ENCODE measurements at regions not wholly inside any gene's neighbourhood (a gene's known extent, or its start where the extent isn't known, plus 50 kb on each side); places are given as distances from the start of the nearest gene placed in this dataset.
A peak's percentile ranks its signal among the peaks of the same experiment; 100 is the strongest.

DNA sequence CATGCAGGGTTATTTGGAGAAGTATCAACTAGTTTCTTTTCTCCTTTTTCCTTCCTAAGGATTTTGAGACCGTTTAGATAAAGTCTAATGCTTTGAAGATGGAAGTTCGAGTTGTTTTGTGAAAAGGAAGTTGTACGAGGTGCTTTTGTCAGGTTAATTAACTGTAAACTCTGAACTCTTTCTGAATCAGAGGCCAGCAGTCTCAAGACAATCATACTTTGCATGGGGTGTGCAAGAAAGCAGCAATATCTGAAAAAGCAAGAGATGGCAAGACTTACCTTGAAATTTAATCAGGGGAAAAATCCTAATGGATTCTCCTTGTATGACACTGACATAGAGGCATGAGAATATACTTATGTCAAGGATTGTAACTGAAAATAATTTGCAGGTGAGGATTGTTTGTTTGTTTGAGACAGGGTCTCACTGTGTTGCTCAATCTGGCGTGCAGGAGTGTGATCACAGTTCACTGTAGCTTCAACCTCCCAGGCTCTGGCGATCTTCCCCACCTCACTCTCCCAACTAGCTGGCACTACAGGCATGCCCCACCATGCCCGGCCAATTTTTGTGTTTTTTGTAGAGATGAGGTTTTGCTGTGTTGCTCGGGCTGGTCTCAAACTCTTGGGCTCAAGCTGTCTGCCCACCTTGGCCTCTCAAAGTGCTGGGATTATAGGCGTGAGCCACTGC, 170.2 kb upstream of the HMGA2 start:
- DNase-seq (ENCODE audit: low read depth in 2 of 2): no peak

- no peak for DNase-seq (ENCODE audit: low read depth in 2 of 2)
These were observed 169.2 kb upstream of the HMGA2 start for GRCh38 chr12:65655074-65655493.

- DNase-seq (ENCODE audit: low read depth in 2 of 2): no peak
These were observed 168.0 kb upstream of the HMGA2 start for GRCh38 chr12:65656156-65656882.

- DNase-seq (ENCODE audit: low read depth in 2 of 2): peak in 1 of 2 donors; percentile 6
These were observed 167.4 kb upstream of the HMGA2 start for GRCh38 chr12:65656891-65657351.

- no peak for DNase-seq (ENCODE audit: low read depth in 2 of 2)
These were observed 166.6 kb upstream of the HMGA2 start for GRCh38 chr12:65657635-65658034.

DNA sequence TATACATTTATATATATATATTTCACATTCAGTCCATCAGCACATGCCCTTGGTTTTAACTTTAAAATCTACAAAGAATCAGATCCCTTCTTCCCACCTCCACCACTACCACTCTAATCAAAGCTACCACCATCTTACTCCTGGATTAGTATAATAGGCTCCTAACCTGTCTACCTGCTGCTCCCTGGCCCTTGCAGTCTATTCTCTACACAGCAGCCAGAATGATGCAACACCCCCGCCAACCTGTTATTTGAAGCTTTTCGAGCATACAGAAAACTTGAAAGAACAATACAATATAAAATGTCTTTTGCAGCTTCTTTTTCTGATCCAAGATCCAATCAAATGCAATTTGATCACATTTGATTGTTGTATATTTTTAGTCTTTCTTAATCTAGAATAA, 165.9 kb upstream of the HMGA2 start:
- no peak for DNase-seq (ENCODE audit: low read depth in 2 of 2)

- DNase-seq (ENCODE audit: low read depth in 2 of 2): no peak
These were observed 164.6 kb upstream of the HMGA2 start for GRCh38 chr12:65659681-65660080.

DNA sequence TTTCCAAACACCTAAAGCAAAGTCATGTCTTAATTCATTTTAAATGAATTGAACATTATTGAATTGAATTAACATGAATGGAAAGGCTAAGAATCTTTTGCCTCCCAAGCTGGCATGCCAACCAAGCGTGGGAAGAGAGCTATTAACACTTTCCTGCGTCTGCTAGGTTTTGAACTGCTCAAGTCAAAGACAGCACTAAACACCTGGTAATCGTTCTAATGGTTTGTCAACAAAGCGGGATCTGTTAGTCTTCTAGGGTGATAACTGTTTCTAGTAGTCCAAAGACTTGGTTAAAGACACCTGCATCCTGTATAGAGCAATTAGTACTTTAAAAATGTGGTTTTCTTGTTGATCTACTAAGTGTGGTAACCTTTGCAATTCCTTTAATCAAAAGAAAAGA, 164.2 kb upstream of the HMGA2 start:
- DNase-seq (ENCODE audit: low read depth in 2 of 2): no peak

GRCh38 chr12:65660836-65661235, 163.4 kb upstream of the HMGA2 start:
- DNase-seq (ENCODE audit: low read depth in 2 of 2): no peak

GRCh38 chr12:65662590-65662989, 161.7 kb upstream of the HMGA2 start:
- no peak for DNase-seq (ENCODE audit: low read depth in 2 of 2)

GRCh38 chr12:65663097-65663496, 161.2 kb upstream of the HMGA2 start:
- DNase-seq (ENCODE audit: low read depth in 2 of 2): no peak

DNA sequence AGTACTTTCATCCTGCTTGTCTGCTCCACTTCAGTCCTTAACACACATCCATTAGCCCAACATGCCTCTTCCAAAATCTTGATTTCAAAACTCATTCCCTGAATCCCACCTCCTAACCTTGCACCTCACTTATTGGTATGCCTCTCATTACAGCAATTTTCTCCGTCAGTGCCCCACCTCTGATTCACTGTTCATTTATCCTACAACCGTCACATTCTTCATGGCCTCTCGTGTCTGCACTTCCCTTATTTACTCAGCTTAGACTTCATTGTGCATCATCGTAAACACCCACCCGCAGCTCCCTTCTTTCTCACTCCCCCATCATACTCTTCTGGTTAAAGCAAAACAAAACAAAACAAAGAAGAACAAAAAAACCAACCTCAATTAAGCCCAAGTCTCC, 160.6 kb upstream of the HMGA2 start:
- DNase-seq (ENCODE audit: low read depth in 2 of 2): no peak

GRCh38 chr12:65664715-65665250, 159.5 kb upstream of the HMGA2 start:
- DNase-seq (ENCODE audit: low read depth in 2 of 2): no peak

DNA sequence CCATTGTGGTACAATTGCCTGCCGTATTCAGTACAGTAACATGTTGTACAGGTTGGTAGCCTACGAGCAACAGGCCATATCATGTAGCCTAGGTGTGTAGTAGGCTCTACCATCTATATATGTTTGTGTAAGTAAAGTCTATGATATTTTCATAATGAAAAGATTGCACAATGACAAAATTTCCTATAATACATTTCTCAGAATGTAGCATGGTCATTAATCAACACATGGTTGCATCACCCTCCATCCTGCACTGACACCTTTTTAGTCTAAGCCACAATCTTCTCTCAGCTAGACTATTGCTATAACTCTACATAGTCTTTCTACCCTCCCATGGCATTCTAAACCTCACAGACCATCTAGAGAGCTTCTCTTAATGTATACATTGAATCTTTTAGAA, 158.5 kb upstream of the HMGA2 start:
- no peak for DNase-seq (ENCODE audit: low read depth in 2 of 2)

DNA sequence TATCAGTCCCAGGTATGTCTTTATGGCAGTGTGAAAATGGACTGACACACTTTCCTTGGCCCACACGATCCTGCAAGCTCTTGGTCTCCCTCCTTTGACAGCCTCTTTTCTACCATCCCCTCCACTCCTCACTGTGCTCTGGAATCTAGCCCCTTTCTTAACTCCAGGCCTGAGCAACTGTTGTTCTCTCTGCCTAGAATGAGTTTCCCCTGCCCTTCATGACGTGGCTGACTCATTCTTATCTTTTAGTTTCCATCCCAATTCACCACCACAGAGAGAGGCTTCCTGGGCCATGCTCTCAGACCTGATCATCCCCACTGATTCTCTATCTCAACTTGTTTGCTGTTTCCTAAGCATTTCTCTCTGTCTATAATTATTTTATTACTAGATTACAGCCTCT, 157.4 kb upstream of the HMGA2 start:
- DNase-seq (ENCODE audit: low read depth in 2 of 2): no peak

DNA sequence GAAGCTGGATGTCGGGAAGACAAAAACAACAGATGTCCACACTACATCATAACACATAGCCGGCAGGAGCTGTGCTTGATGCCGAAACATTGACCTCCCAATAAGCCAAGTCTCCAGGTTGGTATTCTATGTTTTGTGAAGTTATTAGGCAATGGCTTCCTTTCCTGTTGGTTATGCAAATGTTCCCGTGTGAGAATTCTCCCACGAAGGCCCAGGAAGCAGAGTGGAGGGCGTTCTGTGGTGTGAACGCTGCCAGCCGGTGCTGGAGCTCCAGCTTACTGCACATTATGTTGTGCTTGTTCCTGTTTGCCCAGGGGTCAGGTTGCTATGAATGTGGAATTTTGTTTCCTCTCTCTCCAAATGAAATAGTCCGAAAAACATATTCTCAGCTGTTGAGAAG, 156.4 kb upstream of the HMGA2 start:
- no peak for DNase-seq (ENCODE audit: low read depth in 2 of 2)

DNA sequence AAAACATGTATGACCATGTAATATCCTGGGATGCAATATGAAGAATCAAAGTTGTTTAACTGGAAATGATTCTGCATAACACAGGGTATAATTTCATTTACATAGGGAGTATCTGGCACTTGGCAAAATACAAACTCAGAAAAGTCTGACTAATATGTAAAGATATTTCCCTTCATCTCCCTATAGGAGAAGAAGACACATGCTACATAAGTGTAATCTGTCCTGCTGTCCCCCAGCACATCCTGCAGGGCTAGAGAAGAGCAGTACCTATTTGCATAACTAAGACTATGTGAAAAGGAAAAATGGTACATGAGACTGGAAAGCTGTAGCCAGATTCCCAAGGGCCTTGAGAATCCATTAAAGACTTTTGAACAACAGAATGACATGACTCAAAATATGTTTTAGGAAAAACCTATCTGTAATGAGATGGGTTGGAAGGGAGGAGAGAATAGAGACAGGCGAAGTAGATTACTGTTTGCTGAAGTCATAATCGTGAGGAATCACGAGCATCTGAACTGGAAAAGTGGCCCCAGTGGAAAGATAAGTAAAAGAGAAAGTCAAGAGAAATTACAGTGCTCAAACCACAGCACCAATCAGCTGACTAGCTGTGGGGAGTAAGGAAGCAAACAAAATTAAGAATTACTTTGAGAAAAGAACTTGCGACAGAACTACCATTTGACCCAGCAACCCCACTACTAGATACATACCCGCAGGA, 155.1 kb upstream of the HMGA2 start:
- DNase-seq (ENCODE audit: low read depth in 2 of 2): no peak

DNA sequence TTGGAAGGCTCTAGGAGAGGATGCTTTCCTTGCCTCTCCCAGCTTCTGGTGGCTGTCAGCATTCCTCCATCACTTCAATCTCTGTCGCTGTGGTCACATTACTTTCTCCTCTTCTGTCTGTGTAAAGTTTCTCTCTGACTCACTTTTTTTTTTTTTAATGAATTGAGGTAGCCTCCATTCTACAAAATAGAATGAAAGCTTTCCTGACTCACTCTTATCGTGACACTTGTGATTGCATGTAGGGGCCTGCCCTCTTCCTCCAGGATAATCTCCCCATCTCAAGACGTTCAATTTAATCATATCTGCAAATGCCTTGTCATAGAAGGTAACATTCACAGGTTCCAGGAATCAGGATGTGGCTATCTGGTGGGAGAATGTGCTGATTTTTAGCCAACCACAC, 153.5 kb upstream of the HMGA2 start:
- DNase-seq (ENCODE audit: low read depth in 2 of 2): no peak

GRCh38 chr12:65672441-65672840, 151.8 kb upstream of the HMGA2 start:
- no peak for DNase-seq (ENCODE audit: low read depth in 2 of 2)

DNA sequence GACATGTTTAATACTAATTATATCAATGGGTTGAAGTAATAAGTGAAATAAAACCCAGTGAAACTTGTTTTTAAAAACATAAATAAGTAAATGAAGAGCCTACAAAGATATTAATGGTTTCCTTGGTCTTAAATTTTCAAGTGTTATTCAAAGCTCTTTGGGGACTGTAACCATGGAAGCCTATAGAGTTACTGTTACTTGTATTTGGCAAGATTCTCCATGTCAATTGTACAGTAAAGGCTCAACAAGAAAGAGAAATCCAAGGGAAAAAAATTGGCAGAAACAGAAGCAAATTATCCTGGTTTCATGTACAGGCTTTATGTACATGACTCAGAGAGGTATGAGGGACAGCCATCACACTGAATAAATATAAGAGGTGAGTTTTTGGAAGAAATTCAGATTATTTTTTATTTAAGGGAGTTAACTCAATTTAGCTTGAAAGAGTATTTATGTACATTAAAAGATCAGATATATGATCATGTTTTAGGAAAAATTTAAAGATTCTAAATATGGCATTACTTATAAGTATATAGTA, 151.1 kb upstream of the HMGA2 start:
- no peak for DNase-seq (ENCODE audit: low read depth in 2 of 2)

GRCh38 chr12:65673732-65674131, 150.6 kb upstream of the HMGA2 start:
- DNase-seq (ENCODE audit: low read depth in 2 of 2): no peak

DNA sequence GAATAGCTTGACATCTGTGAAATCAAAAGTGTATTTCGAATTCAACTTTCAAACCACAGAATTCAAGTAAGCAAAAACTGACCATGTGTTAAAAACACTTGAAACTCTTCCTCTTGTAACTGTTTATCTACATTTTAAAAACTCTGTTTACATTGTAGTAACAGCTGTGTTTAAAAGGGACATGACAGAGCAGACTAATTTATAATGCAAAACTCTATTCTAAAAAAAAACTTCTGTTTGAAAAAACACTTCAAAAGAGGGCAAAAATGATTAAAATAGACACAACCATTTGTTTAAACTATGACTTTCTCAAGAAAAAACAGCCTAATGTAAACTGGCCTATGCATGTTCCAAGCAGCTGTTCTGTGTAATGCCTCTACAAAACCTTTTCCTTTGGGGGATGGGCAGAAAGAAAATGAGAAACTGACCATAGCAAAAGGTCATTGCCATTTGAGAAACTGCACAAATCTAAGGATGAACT, 149.1 kb upstream of the HMGA2 start:
- DNase-seq (ENCODE audit: low read depth in 2 of 2): no peak
